ENCODE measurements at regions not wholly inside any gene's neighbourhood (a gene's known extent, or its start where the extent isn't known, plus 50 kb on each side); places are given as distances from the start of the nearest gene placed in this dataset.

GRCh38 chr16:31819386-31819785 lies 54.2 kb upstream of the ZNF267 start:
- 64% methylated on average over 36 of the region's 38 CpGs for WGBS (ENCODE audit: insufficient coverage, insufficient replicate concordance, low lambda C conversion rate, missing lambda C conversion rate)
- FAIRE-seq (no peak), DNase-seq (ENCODE audit: low read depth, low spot score) (no peak), ATAC-seq (no peak)
- Histone ChIP-seq H3K79me2 (ENCODE audit: control insufficient read depth, insufficient read depth, low read length) (no peaks in the 10 kb centered on the region), H3K4me3 (no peak overlapping the region), H4K20me1 (ENCODE audit: control insufficient read depth, insufficient read depth) (no peaks in the 10 kb centered on the region), H3K27me3 (replicated peaks in 1 of 2; ENCODE audit: control insufficient read depth in 2 of 2, insufficient read depth in 2 of 2, low read length in 1 of 2) (no peaks in the 10 kb centered on the region), H3K9me3 (replicated peaks; ENCODE audit: control insufficient read depth, insufficient read depth, low read length) (no peaks in the 10 kb centered on the region; the same call in 2 of the 3 replicates), H2AFZ (ENCODE audit: control insufficient read depth, low read depth, low read length) (no peak overlapping the region), H3K9ac (ENCODE audit: control insufficient read depth, insufficient read depth, low read length) (no peak overlapping the region), H3K4me1 (ENCODE audit: control insufficient read depth, insufficient read depth, low read length) (no peaks in the 10 kb centered on the region), H3K27ac (ENCODE audit: control insufficient read depth, insufficient read depth) (no peak overlapping the region), H3K4me2 (ENCODE audit: control insufficient read depth, insufficient read depth) (no peak overlapping the region), H3K36me3 (ENCODE audit: control insufficient read depth in 2 of 2, insufficient read depth in 2 of 2, low read length in 1 of 2) (no peaks in the 10 kb centered on the region)
- CTCF ChIA-PET: no interaction called here
- POLR2A ChIA-PET: no interaction called here
- in situ Hi-C loops (cut with MboI) (no loop called here), intact Hi-C loops (cut with micrococcal nuclease; ENCODE audit: unreplicated experiment) (no loop called here)
- RAD21 ChIA-PET (ENCODE audit: unreplicated experiment): no interaction called here
- TF ChIP-seq NBN (IDR thresholded peaks at IDR 0.05): no peak
- no peak for TF ChIP-seq CUX1 (IDR thresholded peaks at IDR 0.05; ENCODE audit: insufficient replicate concordance, low read depth, low read length)
- TF ChIP-seq SUPT20H (IDR thresholded peaks at IDR 0.05; ENCODE audit: borderline replicate concordance, control insufficient read depth, low read depth, low read length): no peak
- TF ChIP-seq CBX3 (IDR thresholded peaks at IDR 0.05; ENCODE audit: borderline replicate concordance, low read depth): no peak
- TF ChIP-seq YY1 (IDR thresholded peaks at IDR 0.05; ENCODE audit: low read depth, low read length): no peak
- TF ChIP-seq POU2F2 (IDR thresholded peaks at IDR 0.05; ENCODE audit: borderline replicate concordance, low read depth, low read length): no peak
- no peak for TF ChIP-seq KDM1A (IDR thresholded peaks at IDR 0.05; ENCODE audit: borderline replicate concordance)
- TF ChIP-seq TCF12 (IDR thresholded peaks at IDR 0.05; ENCODE audit: low read depth, low read length): no peak
- TF ChIP-seq HDAC6 (IDR thresholded peaks at IDR 0.05; ENCODE audit: unreplicated experiment): no peak
- TF ChIP-seq CBX5 (IDR thresholded peaks at IDR 0.05; ENCODE audit: low read depth): no peak
- TF ChIP-seq NFIC (IDR thresholded peaks at IDR 0.05; ENCODE audit: low read depth, low read length): no peak
- TF ChIP-seq MXI1 (IDR thresholded peaks at IDR 0.05; ENCODE audit: low read depth, low read length): no peak
- no peak for TF ChIP-seq ZBTB11 (CRISPR knock-in tag; IDR thresholded peaks at IDR 0.05)
- BruUV-seq (replicated peaks): no TSS peak
- SMC1A ChIA-PET (ENCODE audit: uncharacterized antibody, unreplicated experiment): no interaction called here

Measured in GM12878 (cell line).